Prostate gland (tissue), 2 donors: ENCODE measurements at regions not wholly inside any gene's neighbourhood (a gene's known extent, or its start where the extent isn't known, plus 50 kb on each side); places are given as distances from the start of the nearest gene placed in this dataset.
"Not testable (repeated sequence)": the region's sequence is repeated elsewhere in the genome, so short reads cannot be mapped to it uniquely, and the experiment has no call there.

Experiments
- DNase-seq: peaks from one replicate; pipeline ENCODE4 v3.0.0-alpha.2; 2019; ENCODE audit warnings: low spot score
- H3K27ac ChIP-seq, 2 donors: fragments of 200-600 bp; sonication (generic); 2 replicates each; pipeline ENCODE4 v1.5.1; 2017 to 2019
- H3K27me3 ChIP-seq: fragments of 200-600 bp; sonication (generic); replicated peaks from 2 replicates; pipeline ENCODE4 v1.5.1; 2019; ENCODE audit not compliant: insufficient read depth
- H3K36me3 ChIP-seq, 2 donors: fragments of 200-600 bp; sonication (generic); 1 replicate in 1 of 2; 2 replicates in 1 of 2; pipeline versions ENCODE4 v1.5.1 to v1.8.1; 2017 to 2019
- H3K4me1 ChIP-seq: fragments of 200-600 bp; sonication (generic); replicated peaks from 2 replicates; pipeline ENCODE4 v1.5.1; 2019
- H3K4me3 ChIP-seq, 2 donors: fragments of 200-600 bp; sonication (generic); 2 replicates each; pipeline ENCODE4 v1.5.1; 2017 to 2019
- H3K9me3 ChIP-seq: fragments of 200-600 bp; sonication (generic); 2 replicates; pipeline ENCODE4 v1.5.1; 2017
- CTCF ChIP-seq, 4 experiments: fragments of 200-600 bp in 2 of 4; fragments of 450-650 bp in 2 of 4; sonication (generic) in 2 of 4; IDR thresholded peaks; 1 replicate in 3 of 4; 2 replicates in 1 of 4; pipeline ENCODE4 v1.5.1; 2016 to 2019; ENCODE audit warnings: antibody characterized with exemption in 4 of 4, mild to moderate bottlenecking in 2 of 4, moderate library complexity in 2 of 4
- POLR2A ChIP-seq: fragments of 450-650 bp; IDR thresholded peaks from one replicate; pipeline ENCODE4 v1.6.1; 2016; ENCODE audit warnings: antibody characterized with exemption, mild to moderate bottlenecking
- POLR2AphosphoS5 ChIP-seq: sonication (generic); formaldehyde crosslinking; IDR thresholded peaks from one replicate; pipeline ENCODE4 v1.6.1; 2017; ENCODE audit warnings: antibody characterized with exemption
- WGBS: methylation state at CpG from one replicate; pipeline ENCODE4 v1.1.5; 2018; 5-methylcytosine and 5-hydroxymethylcytosine counted together
- intact Hi-C: fragments of 100-400 bp; cut with DNase I; formaldehyde crosslinking; loops from one replicate; pipeline ENCODE4 v1.14.2; 2022

GRCh38 chr1:203408486-203409481 lies 57.9 kb upstream of the FMOD start:
- Histone ChIP-seq H3K4me3 (no peak overlapping the region), H3K9me3 (no peaks in the 10 kb centered on the region), H3K27me3 (no peaks in the 10 kb centered on the region), H3K4me1 (no peaks in the 10 kb centered on the region), H3K36me3 (no peaks in the 10 kb centered on the region), H3K27ac (peak overlapping the region; percentile 62 to 68)
- WGBS, result 49% methylated on average over 13 of the region's 13 CpGs
- TF ChIP-seq POLR2AphosphoS5 (peak; percentile 70), CTCF (IDR thresholded peaks at IDR 0.05) (no peak)
- peak; percentile 30 for DNase-seq
- intact Hi-C loops, result loop anchor here (10.0 kb wide), 1 partner anchor 76 kb away; no protein-coding TSS in a partner anchor

- H3K27ac ChIP-seq, result peak overlapping the region; percentile 26 to 68
- H3K27me3 ChIP-seq, result no peaks in the 10 kb centered on the region
- no peaks in the 10 kb centered on the region for H3K36me3 ChIP-seq
- intact Hi-C loops, result no loop called here
- WGBS, result 18% methylated on average over 7 of the region's 7 CpGs
- H3K4me3 ChIP-seq, result no peak overlapping the region
- H3K9me3 ChIP-seq, result no peaks in the 10 kb centered on the region
- no peak for DNase-seq
- TF ChIP-seq POLR2AphosphoS5, result no peak
- no peak for TF ChIP-seq CTCF (IDR thresholded peaks at IDR 0.05)
- no peaks in the 10 kb centered on the region for H3K4me1 ChIP-seq
These were observed 59.4 kb upstream of the FMOD start for GRCh38 chr1:203410182-203410900.

- DNase-seq, intact Hi-C loops, H3K4me3 ChIP-seq, H3K27ac ChIP-seq, H3K27me3 ChIP-seq, H3K36me3 ChIP-seq, H3K9me3 ChIP-seq, H3K4me1 ChIP-seq: not testable (repeated sequence)
- 97% methylated on average over 9 of the region's 9 CpGs for WGBS
These were observed 60.5 kb upstream of the FMOD start for GRCh38 chr1:203411431-203411830.

- Histone ChIP-seq H3K4me3 (no peak overlapping the region), H3K27me3 (no peaks in the 10 kb centered on the region), H3K27ac (no peak overlapping the region), H3K36me3 (no peaks in the 10 kb centered on the region), H3K9me3 (no peaks in the 10 kb centered on the region), H3K4me1 (no peaks in the 10 kb centered on the region)
- no peak for DNase-seq
- TF ChIP-seq POLR2A (no peak), POLR2AphosphoS5 (no peak), CTCF (IDR thresholded peaks at IDR 0.05) (no peak)
- intact Hi-C loops, result no loop called here
These were observed 56.0 kb upstream of the PRELP start for GRCh38 chr1:203419558-203419957.

GRCh38 chr1:203420263-203420662 lies 55.3 kb upstream of the PRELP start:
- Histone ChIP-seq H3K4me3 (no peak overlapping the region), H3K9me3 (no peaks in the 10 kb centered on the region), H3K36me3 (no peaks in the 10 kb centered on the region), H3K27me3 (no peaks in the 10 kb centered on the region), H3K4me1 (no peaks in the 10 kb centered on the region), H3K27ac (no peak overlapping the region)
- no peak for DNase-seq
- TF ChIP-seq POLR2A, result no peak
- TF ChIP-seq POLR2AphosphoS5, result no peak
- no peak for TF ChIP-seq CTCF (IDR thresholded peaks at IDR 0.05)
- intact Hi-C loops, result no loop called here
- 92% methylated on average over 1 of the region's 1 CpG for WGBS
